ENCODE measurements at regions not wholly inside any gene's neighbourhood (a gene's known extent, or its start where the extent isn't known, plus 50 kb on each side); places are given as distances from the start of the nearest gene placed in this dataset.

- Mint-ChIP-seq H3K9me3 (ENCODE audit: unreplicated experiment) (no peaks in the 10 kb centered on the region), H3K36me3 (ENCODE audit: low read depth, unreplicated experiment) (no peaks in the 10 kb centered on the region), H3K4me3 (ENCODE audit: unreplicated experiment) (no peak overlapping the region), H3K27me3 (ENCODE audit: unreplicated experiment) (no peaks in the 10 kb centered on the region), H3K27ac (ENCODE audit: unreplicated experiment) (no peak overlapping the region), H3K4me1 (ENCODE audit: unreplicated experiment) (peaks cover 2% of the 10 kb centered on the region)
- no peak for DNase-seq (ENCODE audit: low spot score)
- TF ChIP-seq CTCF (IDR thresholded peaks at IDR 0.05; ENCODE audit: unreplicated experiment), result no peak
Observed at GRCh38 chr12:63480186-63480585, 188.1 kb downstream of the DPY19L2 start.

GRCh38 chr12:63470161-63470560 is 198.1 kb downstream of the DPY19L2 start:
- H3K36me3 Mint-ChIP-seq (ENCODE audit: low read depth, unreplicated experiment), result no peaks in the 10 kb centered on the region
- DNase-seq (ENCODE audit: low spot score), result no peak
- no peak overlapping the region for H3K27ac Mint-ChIP-seq (ENCODE audit: unreplicated experiment)
- TF ChIP-seq CTCF (IDR thresholded peaks at IDR 0.05; ENCODE audit: unreplicated experiment), result no peak
- H3K4me1 Mint-ChIP-seq (ENCODE audit: unreplicated experiment), result no peaks in the 10 kb centered on the region
- no peaks in the 10 kb centered on the region for H3K9me3 Mint-ChIP-seq (ENCODE audit: unreplicated experiment)
- no peak overlapping the region for H3K4me3 Mint-ChIP-seq (ENCODE audit: unreplicated experiment)
- peaks cover 2% of the 10 kb centered on the region for H3K27me3 Mint-ChIP-seq (ENCODE audit: unreplicated experiment)

GRCh38 chr12:63467951-63468350 is 200.3 kb downstream of the DPY19L2 start:
- Mint-ChIP-seq H3K27me3 (ENCODE audit: unreplicated experiment) (no peaks in the 10 kb centered on the region), H3K4me1 (ENCODE audit: unreplicated experiment) (no peaks in the 10 kb centered on the region), H3K36me3 (ENCODE audit: low read depth, unreplicated experiment) (no peaks in the 10 kb centered on the region), H3K4me3 (ENCODE audit: unreplicated experiment) (no peak overlapping the region), H3K9me3 (ENCODE audit: unreplicated experiment) (no peaks in the 10 kb centered on the region), H3K27ac (ENCODE audit: unreplicated experiment) (no peak overlapping the region)
- no peak for DNase-seq (ENCODE audit: low spot score)
- TF ChIP-seq CTCF (IDR thresholded peaks at IDR 0.05; ENCODE audit: unreplicated experiment), result no peak

- no peaks in the 10 kb centered on the region for H3K4me1 Mint-ChIP-seq (ENCODE audit: unreplicated experiment)
- no peaks in the 10 kb centered on the region for H3K36me3 Mint-ChIP-seq (ENCODE audit: low read depth, unreplicated experiment)
- H3K9me3 Mint-ChIP-seq (ENCODE audit: unreplicated experiment), result no peaks in the 10 kb centered on the region
- no peak for DNase-seq (ENCODE audit: low spot score)
- peaks cover under 1% of the 10 kb centered on the region for H3K27me3 Mint-ChIP-seq (ENCODE audit: unreplicated experiment)
- TF ChIP-seq CTCF (IDR thresholded peaks at IDR 0.05; ENCODE audit: unreplicated experiment), result no peak
- no peak overlapping the region for H3K4me3 Mint-ChIP-seq (ENCODE audit: unreplicated experiment)
- no peak overlapping the region for H3K27ac Mint-ChIP-seq (ENCODE audit: unreplicated experiment)
Observed at GRCh38 chr12:63457857-63458256, 210.4 kb downstream of the DPY19L2 start.

- Mint-ChIP-seq H3K9me3 (ENCODE audit: unreplicated experiment) (no peaks in the 10 kb centered on the region), H3K27me3 (ENCODE audit: unreplicated experiment) (no peaks in the 10 kb centered on the region), H3K4me3 (ENCODE audit: unreplicated experiment) (no peak overlapping the region), H3K36me3 (ENCODE audit: low read depth, unreplicated experiment) (no peaks in the 10 kb centered on the region), H3K4me1 (ENCODE audit: unreplicated experiment) (no peaks in the 10 kb centered on the region), H3K27ac (ENCODE audit: unreplicated experiment) (no peak overlapping the region)
- no peak for DNase-seq (ENCODE audit: low spot score)
- TF ChIP-seq CTCF (IDR thresholded peaks at IDR 0.05; ENCODE audit: unreplicated experiment), result no peak
Observed at GRCh38 chr12:63457428-63457827, 210.9 kb downstream of the DPY19L2 start.

All from endothelial cell (in vitro differentiated cells).